Erythroblast (primary cell): ENCODE measurements at regions not wholly inside any gene's neighbourhood (a gene's known extent, or its start where the extent isn't known, plus 50 kb on each side); places are given as distances from the start of the nearest gene placed in this dataset.

ENCODE experiments used
- GATA1 ChIP-seq: IDR thresholded peaks from 2 replicates; pipeline ENCODE4 v1.6.1; 2011; ENCODE audit warnings: low read depth, mild to moderate bottlenecking, control low read depth, low read length, moderate library complexity
- POLR2A ChIP-seq: IDR thresholded peaks from 2 replicates; pipeline ENCODE4 v1.6.1; 2011; ENCODE audit warnings: mild to moderate bottlenecking, low read length

- TF ChIP-seq POLR2A: no peak
- TF ChIP-seq GATA1: no peak
These were observed 397.0 kb downstream of the NXPE2 start for GRCh38 chr11:115075356-115075755.
